ENCODE measurements at regions not wholly inside any gene's neighbourhood (a gene's known extent, or its start where the extent isn't known, plus 50 kb on each side); places are given as distances from the start of the nearest gene placed in this dataset.
"Not testable (repeated sequence)": the region's sequence is repeated elsewhere in the genome, so short reads cannot be mapped to it uniquely, and the experiment has no call there.

GRCh38 chr20:30499123-30499522, 758.3 kb upstream of the DEFB115 start:
- no peaks in the 10 kb centered on the region for H3K9me3 Mint-ChIP-seq

DNA sequence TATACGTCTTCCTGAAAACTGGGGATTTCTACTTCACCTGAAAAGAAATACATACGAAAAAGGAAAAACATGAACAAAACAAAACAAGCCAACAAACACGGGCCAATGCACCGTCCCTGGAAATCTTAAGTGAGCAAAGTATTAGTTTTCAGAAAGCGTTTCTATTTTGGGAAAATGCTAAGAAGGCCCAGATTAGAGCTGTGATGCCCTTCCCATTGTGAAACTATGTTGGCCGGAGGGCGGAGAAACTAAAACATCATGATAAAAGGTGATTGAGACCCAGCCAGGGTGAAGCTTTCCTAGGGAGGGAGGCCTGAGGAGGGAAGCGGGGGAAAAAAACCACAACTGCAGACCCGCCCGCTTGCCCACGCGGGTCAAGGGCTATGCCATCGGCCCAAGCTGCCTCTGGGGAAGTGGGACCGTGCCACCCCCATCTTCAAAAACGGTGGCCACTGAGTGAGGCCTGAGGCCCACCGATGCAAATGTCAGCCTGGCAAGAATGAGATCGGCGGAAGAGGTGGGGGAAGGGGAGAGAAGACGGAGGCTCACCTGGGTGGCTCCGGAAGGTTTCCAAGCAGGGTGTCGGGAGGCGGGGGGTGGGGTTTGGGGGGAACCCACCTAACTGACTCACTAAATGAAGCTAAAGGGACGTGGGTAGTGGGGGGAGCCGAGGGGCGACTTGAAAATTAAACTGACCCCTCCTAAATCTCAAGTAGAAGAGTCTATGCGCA, 757.6 kb upstream of the DEFB115 start:
- H3K27me3 Mint-ChIP-seq (ENCODE audit: insufficient read depth); H3K9me3 Mint-ChIP-seq; H3K4me1 Mint-ChIP-seq (ENCODE audit: low read depth); DNase-seq; H3K27ac Mint-ChIP-seq; H3K36me3 Mint-ChIP-seq (ENCODE audit: low read depth); H3K4me3 Mint-ChIP-seq: not testable (repeated sequence)

More at GRCh38 chr20:30499123-30499522, 758.3 kb upstream of the DEFB115 start:
- TF ChIP-seq, protein P1, sequence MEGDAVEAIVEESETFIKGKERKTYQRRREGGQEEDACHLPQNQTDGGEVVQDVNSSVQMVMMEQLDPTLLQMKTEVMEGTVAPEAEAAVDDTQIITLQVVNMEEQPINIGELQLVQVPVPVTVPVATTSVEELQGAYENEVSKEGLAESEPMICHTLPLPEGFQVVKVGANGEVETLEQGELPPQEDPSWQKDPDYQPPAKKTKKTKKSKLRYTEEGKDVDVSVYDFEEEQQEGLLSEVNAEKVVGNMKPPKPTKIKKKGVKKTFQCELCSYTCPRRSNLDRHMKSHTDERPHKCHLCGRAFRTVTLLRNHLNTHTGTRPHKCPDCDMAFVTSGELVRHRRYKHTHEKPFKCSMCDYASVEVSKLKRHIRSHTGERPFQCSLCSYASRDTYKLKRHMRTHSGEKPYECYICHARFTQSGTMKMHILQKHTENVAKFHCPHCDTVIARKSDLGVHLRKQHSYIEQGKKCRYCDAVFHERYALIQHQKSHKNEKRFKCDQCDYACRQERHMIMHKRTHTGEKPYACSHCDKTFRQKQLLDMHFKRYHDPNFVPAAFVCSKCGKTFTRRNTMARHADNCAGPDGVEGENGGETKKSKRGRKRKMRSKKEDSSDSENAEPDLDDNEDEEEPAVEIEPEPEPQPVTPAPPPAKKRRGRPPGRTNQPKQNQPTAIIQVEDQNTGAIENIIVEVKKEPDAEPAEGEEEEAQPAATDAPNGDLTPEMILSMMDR (IDR thresholded peaks at IDR 0.05) = no peak
- H3K36me3 Mint-ChIP-seq (ENCODE audit: low read depth) = no peaks in the 10 kb centered on the region
- no peak for DNase-seq
- no peaks in the 10 kb centered on the region for H3K4me1 Mint-ChIP-seq (ENCODE audit: low read depth)
- H3K27ac Mint-ChIP-seq = no peak overlapping the region
- no peak overlapping the region for H3K4me3 Mint-ChIP-seq
- H3K27me3 Mint-ChIP-seq (ENCODE audit: insufficient read depth) = no peaks in the 10 kb centered on the region; the same call in 1 of the 2 replicates

GRCh38 chr20:30500447-30500820, 757.0 kb upstream of the DEFB115 start:
- H3K27ac Mint-ChIP-seq; H3K4me1 Mint-ChIP-seq (ENCODE audit: low read depth); H3K9me3 Mint-ChIP-seq; H3K27me3 Mint-ChIP-seq (ENCODE audit: insufficient read depth); H3K36me3 Mint-ChIP-seq (ENCODE audit: low read depth); H3K4me3 Mint-ChIP-seq: not testable (repeated sequence)
- TF ChIP-seq, protein P1 (IDR thresholded peaks at IDR 0.05) = peak; percentile 57
- DNase-seq = peak; percentile 7

DNA sequence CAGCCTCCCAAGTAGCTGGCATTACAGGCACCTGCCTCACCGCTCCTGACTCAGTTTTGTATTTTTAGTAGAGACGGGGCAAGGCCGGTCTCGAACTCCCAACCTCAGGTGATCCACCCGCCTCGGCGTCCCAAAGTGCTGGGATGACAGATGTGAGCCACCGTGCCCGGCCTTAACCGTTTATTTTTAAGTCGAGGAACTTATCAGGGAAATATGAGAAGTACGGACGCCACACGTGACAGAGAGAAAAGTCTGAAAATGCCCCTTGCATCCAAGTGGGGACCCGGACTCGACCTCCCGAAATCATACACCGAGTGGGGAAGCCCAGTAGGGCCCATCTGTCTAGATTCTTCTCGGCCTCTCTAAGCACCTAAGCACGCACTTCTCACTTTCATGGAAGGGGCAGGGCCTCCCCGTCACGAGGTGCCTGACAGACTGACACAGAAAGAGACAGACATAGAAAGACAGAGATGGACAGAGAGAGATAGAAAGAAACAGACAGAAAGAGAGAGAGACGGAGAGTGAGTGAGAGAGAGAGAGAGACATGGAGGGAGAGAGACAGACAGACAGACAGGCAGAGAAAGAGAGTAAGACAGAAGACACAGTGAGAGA, 756.5 kb upstream of the DEFB115 start:
- Mint-ChIP-seq H3K36me3 (ENCODE audit: low read depth) (no peaks in the 10 kb centered on the region), H3K4me1 (ENCODE audit: low read depth) (no peaks in the 10 kb centered on the region), H3K9me3 (no peaks in the 10 kb centered on the region), H3K4me3 (no peak overlapping the region), H3K27me3 (ENCODE audit: insufficient read depth) (no peaks in the 10 kb centered on the region), H3K27ac (no peak overlapping the region)
- TF ChIP-seq, protein P1 (IDR thresholded peaks at IDR 0.05) = no peak
- DNase-seq = no peak

- Mint-ChIP-seq H3K36me3 (ENCODE audit: low read depth) (no peaks in the 10 kb centered on the region), H3K27ac (no peak overlapping the region), H3K27me3 (ENCODE audit: insufficient read depth) (no peaks in the 10 kb centered on the region), H3K9me3 (no peaks in the 10 kb centered on the region; the same call in 1 of the 2 replicates), H3K4me1 (ENCODE audit: low read depth) (no peaks in the 10 kb centered on the region), H3K4me3 (no peak overlapping the region)
- DNase-seq = no peak
- TF ChIP-seq, protein P1 (IDR thresholded peaks at IDR 0.05) = no peak
Measured at GRCh38 chr20:30502670-30503069, 754.8 kb upstream of the DEFB115 start.

DNA sequence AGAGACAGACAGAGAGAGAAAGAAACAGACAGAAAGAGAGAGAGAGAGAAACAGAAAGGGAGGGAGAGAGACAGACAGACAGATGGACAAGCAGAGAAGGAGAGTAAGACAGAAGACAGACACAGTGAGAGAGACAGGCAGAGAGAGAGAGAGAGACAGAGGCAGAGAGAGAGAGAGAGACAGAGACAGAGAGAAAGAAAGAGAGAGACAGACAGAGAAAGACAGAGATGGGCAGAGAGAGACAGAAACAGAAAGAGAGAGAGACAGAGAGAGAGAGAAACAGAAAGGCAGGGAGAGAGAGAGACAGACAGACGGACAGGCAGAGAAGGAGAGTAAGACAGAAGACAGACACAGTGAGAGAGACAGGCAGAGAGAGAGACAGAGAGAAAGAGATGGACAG, 754.3 kb upstream of the DEFB115 start:
- H3K4me3 Mint-ChIP-seq; H3K27ac Mint-ChIP-seq; H3K4me1 Mint-ChIP-seq (ENCODE audit: low read depth); H3K9me3 Mint-ChIP-seq; DNase-seq; H3K27me3 Mint-ChIP-seq (ENCODE audit: insufficient read depth); H3K36me3 Mint-ChIP-seq (ENCODE audit: low read depth): not testable (repeated sequence)

All from HFFc6 (cell line).